Ishikawa (cell line): ENCODE measurements at regions not wholly inside any gene's neighbourhood (a gene's known extent, or its start where the extent isn't known, plus 50 kb on each side); places are given as distances from the start of the nearest gene placed in this dataset.

Experiments
- CEBPB ChIP-seq: IDR thresholded peaks from 2 replicates; pipeline ENCODE4 v1.6.1; 2012
- CREB1 ChIP-seq: IDR thresholded peaks from 2 replicates; pipeline ENCODE4 v1.6.1; 2012; ENCODE audit warnings: low read depth
- EGR1 ChIP-seq: IDR thresholded peaks from 2 replicates; pipeline ENCODE4 v1.6.1; 2012
- EP300 ChIP-seq: IDR thresholded peaks from 2 replicates; pipeline ENCODE4 v1.6.1; 2012; ENCODE audit warnings: borderline replicate concordance
- FOXM1 ChIP-seq: IDR thresholded peaks from 2 replicates; pipeline ENCODE4 v1.6.1; 2012; ENCODE audit warnings: low read depth, borderline replicate concordance
- NFIC ChIP-seq: IDR thresholded peaks from 2 replicates; pipeline ENCODE4 v1.6.1; 2012
- RAD21 ChIP-seq: IDR thresholded peaks from 2 replicates; pipeline ENCODE4 v1.6.1; 2012; ENCODE audit warnings: low read depth
- REST ChIP-seq: IDR thresholded peaks from 2 replicates; pipeline ENCODE4 v1.6.1; 2012; ENCODE audit warnings: low read depth, mild to moderate bottlenecking
- TAF1 ChIP-seq: IDR thresholded peaks from 2 replicates; pipeline ENCODE4 v1.6.1; 2012; ENCODE audit warnings: low read depth, mild to moderate bottlenecking
- TCF12 ChIP-seq: IDR thresholded peaks from 2 replicates; pipeline ENCODE4 v1.6.1; 2012; ENCODE audit warnings: low read depth
- TEAD4 ChIP-seq: IDR thresholded peaks from 2 replicates; pipeline ENCODE4 v1.6.1; 2012
- USF1 ChIP-seq: IDR thresholded peaks from 2 replicates; pipeline ENCODE4 v1.6.1; 2012
- YY1 ChIP-seq: IDR thresholded peaks from 2 replicates; pipeline ENCODE4 v1.6.1; 2012; ENCODE audit warnings: low read depth
- ZBTB7A ChIP-seq: IDR thresholded peaks from 2 replicates; pipeline ENCODE4 v1.6.1; 2012; ENCODE audit warnings: low read depth
- TF ChIP-seq, protein P1 (sequence below): IDR thresholded peaks from 2 replicates; pipeline ENCODE4 v1.6.1; 2012

DNA sequence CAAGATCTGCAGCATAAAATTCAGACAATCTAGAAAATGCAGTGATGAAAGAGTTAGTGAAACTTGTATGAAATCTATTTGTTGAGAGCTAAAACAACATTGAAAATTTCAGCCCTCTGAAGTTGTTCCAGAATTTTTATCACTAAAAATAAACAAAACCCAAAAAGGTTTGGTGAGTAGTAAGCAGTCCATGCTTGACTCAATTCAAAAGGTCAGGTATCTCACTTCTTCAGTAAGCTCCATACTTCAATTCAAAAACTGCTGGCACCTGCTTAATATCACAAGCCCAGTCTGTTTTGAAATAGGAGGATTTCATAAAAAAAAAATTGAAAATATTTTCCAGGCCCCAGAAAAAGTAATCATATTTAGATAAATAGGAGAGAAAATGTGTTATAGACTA lies 894.4 kb downstream of the SLITRK5 start:
- TF ChIP-seq YY1 (no peak), FOXM1 (no peak), ZBTB7A (no peak), REST (no peak), CEBPB (no peak)

DNA sequence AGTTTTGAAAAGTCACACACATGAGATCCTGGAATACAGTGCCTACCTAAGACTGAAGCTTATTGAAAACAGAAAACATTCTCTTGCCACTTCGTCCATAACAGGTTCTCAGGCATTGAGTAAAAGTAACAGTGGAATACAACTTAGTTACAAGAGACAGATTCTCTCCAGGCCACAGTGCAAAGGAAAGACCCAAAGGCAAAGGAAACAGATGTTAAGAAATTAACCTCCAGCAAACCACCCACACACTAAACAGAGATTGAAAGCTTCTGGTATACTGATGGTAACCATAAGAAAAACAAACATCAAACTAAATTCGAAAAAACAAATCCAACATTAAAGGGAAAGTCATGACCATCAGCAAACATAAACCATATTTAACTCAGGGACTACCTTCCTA lies 914.7 kb downstream of the SLITRK5 start:
- TF ChIP-seq EGR1 (no peak), YY1 (no peak), FOXM1 (no peak), REST (no peak), USF1 (no peak)

GRCh38 chr13:88586263-88586662 lies 915.1 kb downstream of the SLITRK5 start:
- TF ChIP-seq TAF1 (no peak), REST (no peak), EP300 (no peak), USF1 (no peak), CREB1 (no peak), FOXM1 (no peak), ZBTB7A (no peak)
- TF ChIP-seq, protein P1, sequence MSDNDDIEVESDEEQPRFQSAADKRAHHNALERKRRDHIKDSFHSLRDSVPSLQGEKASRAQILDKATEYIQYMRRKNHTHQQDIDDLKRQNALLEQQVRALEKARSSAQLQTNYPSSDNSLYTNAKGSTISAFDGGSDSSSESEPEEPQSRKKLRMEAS = no peak

GRCh38 chr13:88590574-88590973 lies 919.4 kb downstream of the SLITRK5 start:
- no peak for TF ChIP-seq CEBPB
- no peak for TF ChIP-seq ZBTB7A
- TF ChIP-seq TCF12 = no peak
- TF ChIP-seq RAD21 = no peak
- TF ChIP-seq NFIC = no peak
- no peak for TF ChIP-seq YY1
- no peak for TF ChIP-seq TAF1
- TF ChIP-seq REST = no peak
- no peak for TF ChIP-seq TEAD4
- TF ChIP-seq CREB1 = no peak
